Smooth muscle cell (in vitro differentiated cells): ENCODE measurements at regions not wholly inside any gene's neighbourhood (a gene's known extent, or its start where the extent isn't known, plus 50 kb on each side); places are given as distances from the start of the nearest gene placed in this dataset.

ENCODE experiments used
- DNase-seq: peaks from one replicate; lab custom pipeline; 2025; ENCODE audit not compliant: unreplicated experiment; lab: John Stamatoyannopoulos, UW
- H2AFZ ChIP-seq: fragments of 200-600 bp; sonication (generic); 2 replicates; pipeline ENCODE4 v1.6.0; 2016; ENCODE audit warnings: antibody characterized with exemption, low read depth, mild to moderate bottlenecking
- H3F3A ChIP-seq: fragments of 200-600 bp; sonication (generic); 2 replicates; pipeline ENCODE4 v1.6.0; 2017; ENCODE audit warnings: antibody characterized with exemption, low read depth
- H3K27ac ChIP-seq: fragments of 200-600 bp; sonication (generic); 2 replicates; pipeline ENCODE4 v1.5.1; 2016; ENCODE audit warnings: low read depth, mild to moderate bottlenecking
- H3K27me3 ChIP-seq: fragments of 200-600 bp; sonication (generic); 2 replicates; pipeline ENCODE4 v1.6.1; 2016; ENCODE audit warnings: low read depth, mild to moderate bottlenecking
- H3K36me3 ChIP-seq: fragments of 200-600 bp; sonication (generic); 2 replicates; pipeline ENCODE4 v1.5.1; 2016; ENCODE audit warnings: low read depth
- H3K4me1 ChIP-seq: fragments of 200-600 bp; sonication (generic); 2 replicates; pipeline ENCODE4 v1.5.1; 2016; ENCODE audit warnings: low read depth
- H3K4me2 ChIP-seq: fragments of 200-600 bp; sonication (generic); 2 replicates; pipeline ENCODE4 v1.6.0; 2016; ENCODE audit warnings: mild to moderate bottlenecking
- H3K4me3 ChIP-seq: fragments of 200-600 bp; sonication (generic); 2 replicates; pipeline ENCODE4 v1.5.1; 2016; ENCODE audit warnings: mild to moderate bottlenecking
- H3K79me2 ChIP-seq: fragments of 200-600 bp; sonication (generic); 2 replicates; pipeline ENCODE4 v1.6.0; 2016; ENCODE audit warnings: low read depth, mild to moderate bottlenecking
- H3K9ac ChIP-seq: fragments of 200-600 bp; sonication (generic); 2 replicates; pipeline ENCODE4 v1.6.0; 2016; ENCODE audit warnings: low read depth
- H3K9me3 ChIP-seq: fragments of 200-600 bp; sonication (generic); replicated peaks from 2 replicates; pipeline ENCODE4 v1.5.1; 2016; ENCODE audit warnings: low read depth
- H4K20me1 ChIP-seq: fragments of 200-600 bp; sonication (generic); 2 replicates; pipeline ENCODE4 v1.6.0; 2016; ENCODE audit warnings: low read depth
- WGBS: methylation state at CpG from one replicate; pipeline ENCODE4 v1.1.7; 2016; ENCODE audit warnings: low lambda C conversion rate; 5-methylcytosine and 5-hydroxymethylcytosine counted together
- TF ChIP-seq, protein P1 (sequence below): fragments of 200-600 bp; sonication (generic); IDR thresholded peaks from 2 replicates; pipeline ENCODE4 v1.5.1; 2017; ENCODE audit warnings: borderline replicate concordance, mild to moderate bottlenecking, antibody characterized with exemption; ENCODE audit not compliant: insufficient read depth, poor library complexity, severe bottlenecking

DNA sequence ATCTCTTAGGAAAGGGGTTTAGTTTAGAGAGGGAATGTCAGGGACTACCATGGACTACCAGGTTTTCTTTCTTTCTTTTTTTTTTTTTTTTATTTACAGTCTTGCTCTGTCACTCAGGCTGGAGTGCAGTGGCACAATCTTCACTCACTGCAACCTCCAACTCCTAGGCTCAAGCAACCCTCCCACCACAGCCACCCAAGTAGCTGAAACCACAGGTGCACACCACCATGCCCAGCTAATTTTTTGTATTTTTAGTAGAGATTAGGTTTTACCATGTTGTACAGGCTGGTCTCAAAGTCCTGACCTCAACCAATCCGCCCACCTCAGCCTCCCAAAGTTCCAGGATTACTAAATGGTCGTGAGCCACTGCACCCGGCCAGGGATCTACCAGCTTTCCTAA lies 572.7 kb downstream of the CAAP1 start:
- DNase-seq = no peak
- Histone ChIP-seq H3F3A (no peaks in the 10 kb centered on the region), H2AFZ (no peak overlapping the region), H3K79me2 (no peaks in the 10 kb centered on the region), H3K36me3 (no peaks in the 10 kb centered on the region), H3K4me2 (no peak overlapping the region), H3K9me3 (no peaks in the 10 kb centered on the region), H3K4me1 (peaks cover 1% of the 10 kb centered on the region), H3K9ac (no peak overlapping the region), H4K20me1 (no peaks in the 10 kb centered on the region), H3K27ac (no peak overlapping the region), H3K27me3 (no peaks in the 10 kb centered on the region), H3K4me3 (no peak overlapping the region)
- 85% methylated on average over 3 of the region's 3 CpGs for WGBS
- TF ChIP-seq, protein P1, sequence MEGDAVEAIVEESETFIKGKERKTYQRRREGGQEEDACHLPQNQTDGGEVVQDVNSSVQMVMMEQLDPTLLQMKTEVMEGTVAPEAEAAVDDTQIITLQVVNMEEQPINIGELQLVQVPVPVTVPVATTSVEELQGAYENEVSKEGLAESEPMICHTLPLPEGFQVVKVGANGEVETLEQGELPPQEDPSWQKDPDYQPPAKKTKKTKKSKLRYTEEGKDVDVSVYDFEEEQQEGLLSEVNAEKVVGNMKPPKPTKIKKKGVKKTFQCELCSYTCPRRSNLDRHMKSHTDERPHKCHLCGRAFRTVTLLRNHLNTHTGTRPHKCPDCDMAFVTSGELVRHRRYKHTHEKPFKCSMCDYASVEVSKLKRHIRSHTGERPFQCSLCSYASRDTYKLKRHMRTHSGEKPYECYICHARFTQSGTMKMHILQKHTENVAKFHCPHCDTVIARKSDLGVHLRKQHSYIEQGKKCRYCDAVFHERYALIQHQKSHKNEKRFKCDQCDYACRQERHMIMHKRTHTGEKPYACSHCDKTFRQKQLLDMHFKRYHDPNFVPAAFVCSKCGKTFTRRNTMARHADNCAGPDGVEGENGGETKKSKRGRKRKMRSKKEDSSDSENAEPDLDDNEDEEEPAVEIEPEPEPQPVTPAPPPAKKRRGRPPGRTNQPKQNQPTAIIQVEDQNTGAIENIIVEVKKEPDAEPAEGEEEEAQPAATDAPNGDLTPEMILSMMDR = no peak

- no peaks in the 10 kb centered on the region for H3K79me2 ChIP-seq
- no peaks in the 10 kb centered on the region for H3K36me3 ChIP-seq
- no peak overlapping the region for H3K9ac ChIP-seq
- H3K4me2 ChIP-seq = no peak overlapping the region
- H2AFZ ChIP-seq = no peak overlapping the region
- no peaks in the 10 kb centered on the region for H3F3A ChIP-seq
- 83% methylated on average over 1 of the region's 1 CpG for WGBS
- TF ChIP-seq, protein P1 = no peak
- H4K20me1 ChIP-seq = no peaks in the 10 kb centered on the region
- H3K9me3 ChIP-seq = no peaks in the 10 kb centered on the region
- H3K27me3 ChIP-seq = no peaks in the 10 kb centered on the region
- no peak for DNase-seq
- H3K4me3 ChIP-seq = no peak overlapping the region
- H3K27ac ChIP-seq = no peak overlapping the region
- no peaks in the 10 kb centered on the region for H3K4me1 ChIP-seq
Measured at GRCh38 chr9:26313108-26313507, 579.5 kb downstream of the CAAP1 start.

GRCh38 chr9:26311463-26311995 lies 581.1 kb downstream of the CAAP1 start:
- Histone ChIP-seq H3K27ac (no peak overlapping the region), H3K4me1 (no peaks in the 10 kb centered on the region), H3K79me2 (no peaks in the 10 kb centered on the region), H3K27me3 (no peaks in the 10 kb centered on the region), H3K4me3 (no peak overlapping the region), H3K9me3 (no peaks in the 10 kb centered on the region), H3K9ac (no peak overlapping the region), H3K4me2 (no peak overlapping the region), H4K20me1 (no peaks in the 10 kb centered on the region), H3K36me3 (no peaks in the 10 kb centered on the region), H3F3A (no peaks in the 10 kb centered on the region), H2AFZ (no peak overlapping the region)
- TF ChIP-seq, protein P1 = no peak
- 77% methylated on average over 2 of the region's 2 CpGs for WGBS
- DNase-seq = no peak

DNA sequence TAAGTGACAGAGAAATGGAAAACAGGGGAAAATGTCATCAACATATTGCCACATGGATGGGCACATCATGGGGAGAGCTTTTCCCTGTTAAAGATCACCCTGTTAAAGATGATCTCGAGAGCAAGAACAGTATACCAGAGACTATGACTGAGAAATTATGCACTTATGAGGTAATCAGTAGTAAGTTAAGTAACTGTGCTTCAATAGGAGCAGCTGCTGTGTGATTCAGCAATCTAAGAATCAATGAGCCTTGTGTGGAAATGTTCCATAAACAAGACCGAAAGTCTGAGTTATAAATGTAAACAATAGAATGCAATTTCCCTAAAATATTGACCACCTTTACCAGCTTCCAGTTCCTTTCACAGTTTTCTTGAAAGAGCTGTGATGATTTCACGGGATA lies 582.3 kb downstream of the CAAP1 start:
- DNase-seq = no peak
- 75% methylated on average over 3 of the region's 3 CpGs for WGBS
- Histone ChIP-seq H3K4me3 (no peak overlapping the region), H3K27me3 (no peaks in the 10 kb centered on the region), H3F3A (no peaks in the 10 kb centered on the region), H3K36me3 (no peaks in the 10 kb centered on the region), H3K27ac (no peak overlapping the region), H3K79me2 (no peaks in the 10 kb centered on the region), H2AFZ (no peak overlapping the region), H3K4me1 (no peaks in the 10 kb centered on the region), H3K4me2 (no peak overlapping the region), H3K9ac (no peak overlapping the region), H4K20me1 (no peaks in the 10 kb centered on the region), H3K9me3 (no peaks in the 10 kb centered on the region)
- TF ChIP-seq, protein P1 = no peak
